Thyroid gland (tissue), 4 donors: ENCODE measurements at regions not wholly inside any gene's neighbourhood (a gene's known extent, or its start where the extent isn't known, plus 50 kb on each side); places are given as distances from the start of the nearest gene placed in this dataset.

Experiments used
- DNase-seq, 2 donors: peaks; one replicate each; pipeline ENCODE4 v3.0.0-alpha.2; 2019
- H3K27ac ChIP-seq, 3 donors: fragments of 200-600 bp; sonication (generic); 1 replicate in 2 of 3; 2 replicates in 1 of 3; pipeline ENCODE4 v1.5.1; 2016 to 2019; ENCODE audit warnings: mild to moderate bottlenecking in 1 of 3, moderate library complexity in 1 of 3
- H3K27me3 ChIP-seq: fragments of 200-600 bp; sonication (generic); one replicate; pipeline ENCODE4 v1.5.1; 2019
- H3K36me3 ChIP-seq, 2 donors: fragments of 200-600 bp; sonication (generic); one replicate each; pipeline ENCODE4 v1.5.1; 2016 to 2019
- H3K4me1 ChIP-seq, 2 donors: fragments of 200-600 bp; sonication (generic); one replicate each; pipeline ENCODE4 v1.5.1; 2017 to 2019
- H3K4me3 ChIP-seq, 3 donors: fragments of 200-600 bp; sonication (generic); replicated peaks in 1 of 3; 1 replicate in 2 of 3; 2 replicates in 1 of 3; pipeline ENCODE4 v1.5.1; 2016; ENCODE audit warnings: mild to moderate bottlenecking in 1 of 3
- H3K9me3 ChIP-seq: fragments of 200-600 bp; sonication (generic); one replicate; pipeline ENCODE4 v1.5.1; 2017
- CTCF ChIP-seq, 6 experiments: fragments of 200-600 bp in 3 of 6; fragments of 450-650 bp in 3 of 6; sonication (generic) in 3 of 6; IDR thresholded peaks; one replicate each; pipeline ENCODE4 v1.5.1; 2016 to 2019; ENCODE audit warnings: antibody characterized with exemption in 6 of 6, mild to moderate bottlenecking in 2 of 6, inconsistent platforms in 1 of 6, moderate library complexity in 1 of 6
- POLR2A ChIP-seq, 2 donors: fragments of 450-650 bp; IDR thresholded peaks; one replicate each; pipeline ENCODE4 v1.6.1; 2017; ENCODE audit warnings: antibody characterized with exemption in 2 of 2, mild to moderate bottlenecking in 2 of 2, moderate library complexity in 1 of 2
- WGBS, 2 donors: methylation state at CpG; one replicate each; pipeline ENCODE4 v1.1.5; 2017; 5-methylcytosine and 5-hydroxymethylcytosine counted together
- intact Hi-C: fragments of 100-400 bp; cut with DNase I; formaldehyde crosslinking; loops from one replicate; pipeline ENCODE4 v1.15.1; 2023

GRCh38 chr3:147975165-147975564 is 566.0 kb downstream of the ZIC1 start:
- intact Hi-C loops: no loop called here
- Histone ChIP-seq H3K27ac (no peak overlapping the region), H3K9me3 (no peaks in the 10 kb centered on the region), H3K27me3 (no peaks in the 10 kb centered on the region), H3K4me1 (no peaks in the 10 kb centered on the region), H3K36me3 (no peaks in the 10 kb centered on the region), H3K4me3 (no peak overlapping the region)
- no peak for DNase-seq
- TF ChIP-seq CTCF (IDR thresholded peaks at IDR 0.05): no peak
- 94 to 95% methylated on average over 1 of the region's 1 CpG for WGBS, 2 donors

GRCh38 chr3:147977001-147977400 is 567.8 kb downstream of the ZIC1 start:
- DNase-seq: no peak
- Histone ChIP-seq H3K4me1 (no peaks in the 10 kb centered on the region), H3K4me3 (no peak overlapping the region), H3K9me3 (no peaks in the 10 kb centered on the region), H3K36me3 (no peaks in the 10 kb centered on the region), H3K27ac (no peak overlapping the region), H3K27me3 (no peaks in the 10 kb centered on the region)
- TF ChIP-seq POLR2A (IDR thresholded peaks at IDR 0.05): no peak
- TF ChIP-seq CTCF (IDR thresholded peaks at IDR 0.05): no peak
- intact Hi-C loops: no loop called here
- 91% methylated on average over 1 of the region's 1 CpG for WGBS, 2 donors

- no peak overlapping the region for H3K27ac ChIP-seq
- H3K36me3 ChIP-seq: no peaks in the 10 kb centered on the region
- TF ChIP-seq POLR2A (IDR thresholded peaks at IDR 0.05) (no peak), CTCF (IDR thresholded peaks at IDR 0.05) (no peak)
- intact Hi-C loops: no loop called here
- no peak overlapping the region for H3K4me3 ChIP-seq
- no peaks in the 10 kb centered on the region for H3K27me3 ChIP-seq
- no peak for DNase-seq
- H3K4me1 ChIP-seq: no peaks in the 10 kb centered on the region
- WGBS, 2 donors: 95 to 96% methylated on average over 1 of the region's 1 CpG
- no peaks in the 10 kb centered on the region for H3K9me3 ChIP-seq
These were observed 578.4 kb downstream of the ZIC1 start for GRCh38 chr3:147987549-147987948.

- Histone ChIP-seq H3K4me1 (no peaks in the 10 kb centered on the region), H3K27me3 (no peaks in the 10 kb centered on the region), H3K27ac (no peak overlapping the region), H3K9me3 (no peaks in the 10 kb centered on the region), H3K36me3 (no peaks in the 10 kb centered on the region), H3K4me3 (no peak overlapping the region)
- DNase-seq: no peak
- intact Hi-C loops: no loop called here
- 93 to 99% methylated on average over 17 to 19 of the region's 27 CpGs for WGBS, 2 donors
- no peak for TF ChIP-seq CTCF (IDR thresholded peaks at IDR 0.05)
- TF ChIP-seq POLR2A (IDR thresholded peaks at IDR 0.05): no peak
These were observed 580.2 kb downstream of the ZIC1 start for GRCh38 chr3:147989344-147989743.

GRCh38 chr3:148002705-148003205 is 593.6 kb downstream of the ZIC1 start:
- Histone ChIP-seq H3K27ac (no peak overlapping the region), H3K27me3 (no peaks in the 10 kb centered on the region), H3K4me3 (no peak overlapping the region), H3K9me3 (no peaks in the 10 kb centered on the region), H3K4me1 (no peaks in the 10 kb centered on the region), H3K36me3 (no peaks in the 10 kb centered on the region)
- intact Hi-C loops: no loop called here
- 92% methylated on average over 4 of the region's 4 CpGs for WGBS, 2 donors
- TF ChIP-seq POLR2A (IDR thresholded peaks at IDR 0.05) (no peak), CTCF (IDR thresholded peaks at IDR 0.05) (no peak)
- no peak for DNase-seq
